ENCODE measurements at regions not wholly inside any gene's neighbourhood (a gene's known extent, or its start where the extent isn't known, plus 50 kb on each side); places are given as distances from the start of the nearest gene placed in this dataset.

DNA sequence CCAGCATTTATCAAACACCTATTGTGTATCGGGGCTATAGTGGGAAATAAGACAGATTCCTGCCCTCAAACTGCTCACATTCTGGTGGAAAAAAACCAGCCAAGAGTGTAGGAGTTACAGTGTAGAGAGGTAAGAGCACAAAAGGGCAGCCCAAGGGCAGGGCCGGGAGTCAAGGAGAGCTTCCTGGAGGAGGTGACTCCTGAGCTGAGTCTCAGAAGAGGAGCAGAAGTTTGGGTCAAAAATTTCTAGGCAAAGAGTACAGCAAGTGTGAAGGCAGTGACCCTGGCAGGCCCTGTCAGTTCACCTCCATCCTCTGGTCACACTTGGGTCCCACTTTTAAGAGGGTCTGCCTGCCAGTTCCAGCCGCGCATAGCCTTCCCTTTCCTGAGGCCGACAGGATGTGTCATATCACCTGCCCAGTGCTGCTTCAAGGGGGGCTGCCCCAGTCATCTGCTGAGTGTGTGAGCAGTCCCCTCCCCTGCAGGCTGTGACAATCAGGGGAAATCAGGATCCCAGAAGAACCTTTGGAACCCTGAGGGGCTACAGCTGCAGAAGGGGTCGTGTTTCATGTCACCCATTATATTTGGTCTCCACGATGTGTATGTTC lies 118.4 kb downstream of the GLI2 start:
- TF ChIP-seq EGR1 (IDR thresholded peaks at IDR 0.05) (no peak), TAF1 (IDR thresholded peaks at IDR 0.05; ENCODE audit: low read depth) (no peak), TEAD4 (IDR thresholded peaks at IDR 0.05) (no peak), TCF12 (IDR thresholded peaks at IDR 0.05; ENCODE audit: low read depth) (no peak), FOXM1 (IDR thresholded peaks at IDR 0.05; ENCODE audit: borderline replicate concordance, low read depth) (no peak), YY1 (IDR thresholded peaks at IDR 0.05; ENCODE audit: low read depth) (no peak), ZBTB7A (IDR thresholded peaks at IDR 0.05; ENCODE audit: low read depth) (no peak), CREB1 (IDR thresholded peaks at IDR 0.05; ENCODE audit: low read depth) (no peak), NFIC (IDR thresholded peaks at IDR 0.05) (no peak), EP300 (IDR thresholded peaks at IDR 0.05; ENCODE audit: borderline replicate concordance) (no peak), RAD21 (IDR thresholded peaks at IDR 0.05; ENCODE audit: low read depth) (no peak), CEBPB (IDR thresholded peaks at IDR 0.05) (no peak)
- TF ChIP-seq, protein P1, sequence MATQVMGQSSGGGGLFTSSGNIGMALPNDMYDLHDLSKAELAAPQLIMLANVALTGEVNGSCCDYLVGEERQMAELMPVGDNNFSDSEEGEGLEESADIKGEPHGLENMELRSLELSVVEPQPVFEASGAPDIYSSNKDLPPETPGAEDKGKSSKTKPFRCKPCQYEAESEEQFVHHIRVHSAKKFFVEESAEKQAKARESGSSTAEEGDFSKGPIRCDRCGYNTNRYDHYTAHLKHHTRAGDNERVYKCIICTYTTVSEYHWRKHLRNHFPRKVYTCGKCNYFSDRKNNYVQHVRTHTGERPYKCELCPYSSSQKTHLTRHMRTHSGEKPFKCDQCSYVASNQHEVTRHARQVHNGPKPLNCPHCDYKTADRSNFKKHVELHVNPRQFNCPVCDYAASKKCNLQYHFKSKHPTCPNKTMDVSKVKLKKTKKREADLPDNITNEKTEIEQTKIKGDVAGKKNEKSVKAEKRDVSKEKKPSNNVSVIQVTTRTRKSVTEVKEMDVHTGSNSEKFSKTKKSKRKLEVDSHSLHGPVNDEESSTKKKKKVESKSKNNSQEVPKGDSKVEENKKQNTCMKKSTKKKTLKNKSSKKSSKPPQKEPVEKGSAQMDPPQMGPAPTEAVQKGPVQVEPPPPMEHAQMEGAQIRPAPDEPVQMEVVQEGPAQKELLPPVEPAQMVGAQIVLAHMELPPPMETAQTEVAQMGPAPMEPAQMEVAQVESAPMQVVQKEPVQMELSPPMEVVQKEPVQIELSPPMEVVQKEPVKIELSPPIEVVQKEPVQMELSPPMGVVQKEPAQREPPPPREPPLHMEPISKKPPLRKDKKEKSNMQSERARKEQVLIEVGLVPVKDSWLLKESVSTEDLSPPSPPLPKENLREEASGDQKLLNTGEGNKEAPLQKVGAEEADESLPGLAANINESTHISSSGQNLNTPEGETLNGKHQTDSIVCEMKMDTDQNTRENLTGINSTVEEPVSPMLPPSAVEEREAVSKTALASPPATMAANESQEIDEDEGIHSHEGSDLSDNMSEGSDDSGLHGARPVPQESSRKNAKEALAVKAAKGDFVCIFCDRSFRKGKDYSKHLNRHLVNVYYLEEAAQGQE (IDR thresholded peaks at IDR 0.05; ENCODE audit: low read depth), result no peak
- TF ChIP-seq, protein P2, sequence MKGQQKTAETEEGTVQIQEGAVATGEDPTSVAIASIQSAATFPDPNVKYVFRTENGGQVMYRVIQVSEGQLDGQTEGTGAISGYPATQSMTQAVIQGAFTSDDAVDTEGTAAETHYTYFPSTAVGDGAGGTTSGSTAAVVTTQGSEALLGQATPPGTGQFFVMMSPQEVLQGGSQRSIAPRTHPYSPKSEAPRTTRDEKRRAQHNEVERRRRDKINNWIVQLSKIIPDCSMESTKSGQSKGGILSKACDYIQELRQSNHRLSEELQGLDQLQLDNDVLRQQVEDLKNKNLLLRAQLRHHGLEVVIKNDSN (IDR thresholded peaks at IDR 0.05), result no peak
- TF ChIP-seq, protein P3, sequence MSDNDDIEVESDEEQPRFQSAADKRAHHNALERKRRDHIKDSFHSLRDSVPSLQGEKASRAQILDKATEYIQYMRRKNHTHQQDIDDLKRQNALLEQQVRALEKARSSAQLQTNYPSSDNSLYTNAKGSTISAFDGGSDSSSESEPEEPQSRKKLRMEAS (IDR thresholded peaks at IDR 0.05), result no peak

DNA sequence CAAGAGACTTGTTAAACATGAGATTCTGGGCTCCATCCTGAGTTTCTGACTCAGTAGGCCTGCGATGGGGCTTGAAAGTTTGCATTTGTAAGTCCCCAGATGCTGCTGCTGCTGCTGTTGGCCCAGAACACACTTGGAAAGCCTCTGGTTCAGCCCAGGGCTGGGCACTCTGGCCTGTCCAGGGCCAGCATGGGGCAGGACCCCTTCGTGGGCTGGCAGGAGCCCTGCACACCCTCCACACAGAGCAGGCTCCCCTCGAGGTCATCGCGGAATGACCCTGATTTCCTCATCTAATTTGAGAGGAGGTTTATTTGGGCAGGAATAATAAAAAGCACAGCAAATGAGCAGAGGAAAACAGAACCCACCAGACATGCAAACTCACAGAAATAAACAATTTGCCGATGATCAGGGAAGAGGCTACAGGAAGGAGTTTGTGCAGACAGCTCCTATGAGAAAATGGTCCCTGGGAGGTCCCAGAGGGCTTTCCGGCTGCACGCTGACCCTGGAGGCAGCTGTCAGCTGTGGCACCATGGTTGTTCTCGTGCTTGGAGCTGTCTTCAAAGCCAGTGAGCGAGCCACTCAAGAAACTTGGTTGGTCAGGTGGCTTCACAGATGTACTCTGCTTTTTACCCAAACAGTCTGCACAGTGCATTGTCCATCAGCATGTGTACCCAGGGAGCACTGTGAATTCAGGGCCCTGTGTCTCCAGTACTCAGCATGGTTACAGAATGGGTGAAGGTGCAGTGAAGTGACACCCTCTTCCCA lies 119.3 kb downstream of the GLI2 start:
- no peak for TF ChIP-seq TEAD4 (IDR thresholded peaks at IDR 0.05)
- TF ChIP-seq NFIC (IDR thresholded peaks at IDR 0.05), result no peak
- no peak for TF ChIP-seq CREB1 (IDR thresholded peaks at IDR 0.05; ENCODE audit: low read depth)
- TF ChIP-seq, protein P1 (IDR thresholded peaks at IDR 0.05; ENCODE audit: low read depth), result no peak
- TF ChIP-seq, protein P2 (IDR thresholded peaks at IDR 0.05), result no peak
- no peak for TF ChIP-seq TAF1 (IDR thresholded peaks at IDR 0.05; ENCODE audit: low read depth)
- no peak for TF ChIP-seq EP300 (IDR thresholded peaks at IDR 0.05; ENCODE audit: borderline replicate concordance)
- no peak for TF ChIP-seq RAD21 (IDR thresholded peaks at IDR 0.05; ENCODE audit: low read depth)
- TF ChIP-seq TCF12 (IDR thresholded peaks at IDR 0.05; ENCODE audit: low read depth), result no peak
- TF ChIP-seq FOXM1 (IDR thresholded peaks at IDR 0.05; ENCODE audit: borderline replicate concordance, low read depth), result no peak
- TF ChIP-seq CEBPB (IDR thresholded peaks at IDR 0.05), result no peak
- TF ChIP-seq ZBTB7A (IDR thresholded peaks at IDR 0.05; ENCODE audit: low read depth), result no peak
- no peak for TF ChIP-seq EGR1 (IDR thresholded peaks at IDR 0.05)
- TF ChIP-seq, protein P3 (IDR thresholded peaks at IDR 0.05), result no peak
- TF ChIP-seq YY1 (IDR thresholded peaks at IDR 0.05; ENCODE audit: low read depth), result no peak

DNA sequence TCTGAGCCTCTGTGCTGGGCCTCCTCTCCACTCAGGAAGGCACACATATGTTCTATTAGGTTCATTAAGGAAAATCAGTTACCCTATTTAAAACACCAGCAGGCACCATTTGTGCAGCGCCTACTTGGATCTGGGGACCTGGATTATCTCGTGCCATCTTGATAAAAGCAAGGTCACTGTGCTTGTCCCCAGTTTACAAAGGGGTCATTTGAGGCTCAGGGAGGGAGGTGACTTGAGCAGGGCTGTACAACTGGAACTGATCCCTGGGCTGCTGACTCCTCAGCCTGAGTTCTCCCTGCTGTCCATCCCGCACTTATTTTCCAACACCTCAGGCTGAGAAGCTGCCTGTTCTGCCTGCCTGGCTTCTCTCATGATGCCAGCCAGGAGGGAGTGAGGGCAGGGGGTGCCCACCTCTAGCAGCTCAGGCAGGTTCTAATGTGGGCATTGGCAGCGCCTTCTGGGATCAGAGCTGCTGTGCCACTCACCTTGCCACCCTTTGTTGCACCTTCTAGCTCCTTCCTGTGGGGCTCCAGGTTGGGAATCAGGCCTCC lies 120.3 kb downstream of the GLI2 start:
- TF ChIP-seq YY1 (IDR thresholded peaks at IDR 0.05; ENCODE audit: low read depth) (no peak), ZBTB7A (IDR thresholded peaks at IDR 0.05; ENCODE audit: low read depth) (no peak)

DNA sequence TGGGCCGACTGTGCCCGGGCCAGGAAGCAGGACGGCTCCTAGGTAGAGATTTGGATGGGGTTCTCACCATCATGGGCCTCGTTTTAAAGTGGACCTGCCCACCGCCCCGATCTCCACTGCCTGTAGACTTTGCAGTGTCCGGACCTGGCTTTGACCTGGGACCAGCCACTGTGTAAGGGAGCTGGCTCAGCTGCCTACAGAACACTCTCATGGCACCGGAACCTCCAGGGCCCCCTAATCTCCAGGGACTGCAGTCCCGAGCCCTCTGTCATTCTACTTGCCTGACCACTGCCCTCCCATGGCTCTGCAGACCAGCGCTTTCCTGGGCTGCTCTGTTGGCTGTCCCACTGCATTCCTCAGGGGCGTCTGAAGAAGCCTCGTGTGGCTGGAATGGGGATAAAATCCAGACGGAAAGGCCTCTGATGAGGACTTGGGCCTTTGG lies 120.8 kb downstream of the GLI2 start:
- no peak for TF ChIP-seq CREB1 (IDR thresholded peaks at IDR 0.05; ENCODE audit: low read depth)
- TF ChIP-seq, protein P1 (IDR thresholded peaks at IDR 0.05; ENCODE audit: low read depth), result no peak
- TF ChIP-seq RAD21 (IDR thresholded peaks at IDR 0.05; ENCODE audit: low read depth), result no peak
- TF ChIP-seq TAF1 (IDR thresholded peaks at IDR 0.05; ENCODE audit: low read depth), result no peak
- no peak for TF ChIP-seq YY1 (IDR thresholded peaks at IDR 0.05; ENCODE audit: low read depth)
- no peak for TF ChIP-seq CEBPB (IDR thresholded peaks at IDR 0.05)
- TF ChIP-seq EGR1 (IDR thresholded peaks at IDR 0.05), result no peak
- no peak for TF ChIP-seq TCF12 (IDR thresholded peaks at IDR 0.05; ENCODE audit: low read depth)
- no peak for TF ChIP-seq FOXM1 (IDR thresholded peaks at IDR 0.05; ENCODE audit: borderline replicate concordance, low read depth)
